Central memory CD4-positive, alpha-beta T cell (primary cell): ENCODE measurements at regions not wholly inside any gene's neighbourhood (a gene's known extent, or its start where the extent isn't known, plus 50 kb on each side); places are given as distances from the start of the nearest gene placed in this dataset.
A peak's percentile ranks its signal among the peaks of the same experiment; 100 is the strongest.
"Not testable (repeated sequence)": the region's sequence is repeated elsewhere in the genome, so short reads cannot be mapped to it uniquely, and the experiment has no call there.

ENCODE experiments used
- DNase-seq: peaks from one replicate; pipeline ENCODE4 v3.0.0; 2022

GRCh38 chr14:22491683-22492621 lies 97.1 kb downstream of the DAD1 start:
- peak; percentile 31 for DNase-seq

- DNase-seq: not testable (repeated sequence)
Observed at GRCh38 chr14:22491053-22491452, 98.0 kb downstream of the DAD1 start.

- no peak for DNase-seq
Observed at GRCh38 chr14:22489957-22490950, 98.8 kb downstream of the DAD1 start.

GRCh38 chr14:22489244-22489545 lies 99.8 kb downstream of the DAD1 start:
- DNase-seq: no peak

- DNase-seq: no peak
Observed at GRCh38 chr14:22488522-22489243, 100.3 kb downstream of the DAD1 start.

GRCh38 chr14:22487941-22488340 lies 101.1 kb downstream of the DAD1 start:
- no peak for DNase-seq

- no peak for DNase-seq
Observed at GRCh38 chr14:22487401-22487800, 101.6 kb downstream of the DAD1 start.

GRCh38 chr14:22486675-22487074 lies 102.3 kb downstream of the DAD1 start:
- DNase-seq: no peak

GRCh38 chr14:22485649-22486048 lies 103.4 kb downstream of the DAD1 start:
- no peak for DNase-seq

GRCh38 chr14:22485178-22485577 lies 103.8 kb downstream of the DAD1 start:
- no peak for DNase-seq

- no peak for DNase-seq
Observed at GRCh38 chr14:22484632-22485031, 104.4 kb downstream of the DAD1 start.

- DNase-seq: no peak
Observed at GRCh38 chr14:22483863-22484593, 105.0 kb downstream of the DAD1 start.

GRCh38 chr14:22482782-22483553 lies 106.1 kb downstream of the DAD1 start:
- DNase-seq: no peak

GRCh38 chr14:22482085-22482694 lies 106.8 kb downstream of the DAD1 start:
- DNase-seq: no peak

- DNase-seq: no peak
Observed at GRCh38 chr14:22481546-22481945, 107.5 kb downstream of the DAD1 start.

GRCh38 chr14:22479776-22480464 lies 109.1 kb downstream of the DAD1 start:
- DNase-seq: no peak

GRCh38 chr14:22479132-22479531 lies 109.9 kb downstream of the DAD1 start:
- no peak for DNase-seq

GRCh38 chr14:22478670-22479069 lies 110.4 kb downstream of the DAD1 start:
- no peak for DNase-seq

GRCh38 chr14:22478247-22478646 lies 110.8 kb downstream of the DAD1 start:
- no peak for DNase-seq

GRCh38 chr14:22477569-22478194 lies 111.3 kb downstream of the DAD1 start:
- DNase-seq: no peak
